ENCODE measurements at regions not wholly inside any gene's neighbourhood (a gene's known extent, or its start where the extent isn't known, plus 50 kb on each side); places are given as distances from the start of the nearest gene placed in this dataset.

- no peak overlapping the region for H3K27ac ChIP-seq
- TF ChIP-seq ZFX (IDR thresholded peaks at IDR 0.05; ENCODE audit: borderline replicate concordance) (no peak), CTCF (IDR thresholded peaks at IDR 0.05) (no peak)
Measured at GRCh38 chr18:60936101-60936500, 397.1 kb upstream of the CDH20 start.

- H3K27ac ChIP-seq, result no peak overlapping the region
- TF ChIP-seq CTCF (IDR thresholded peaks at IDR 0.05) (no peak), ZFX (IDR thresholded peaks at IDR 0.05; ENCODE audit: borderline replicate concordance) (no peak)
Measured at GRCh38 chr18:60943297-60943696, 389.9 kb upstream of the CDH20 start.

DNA sequence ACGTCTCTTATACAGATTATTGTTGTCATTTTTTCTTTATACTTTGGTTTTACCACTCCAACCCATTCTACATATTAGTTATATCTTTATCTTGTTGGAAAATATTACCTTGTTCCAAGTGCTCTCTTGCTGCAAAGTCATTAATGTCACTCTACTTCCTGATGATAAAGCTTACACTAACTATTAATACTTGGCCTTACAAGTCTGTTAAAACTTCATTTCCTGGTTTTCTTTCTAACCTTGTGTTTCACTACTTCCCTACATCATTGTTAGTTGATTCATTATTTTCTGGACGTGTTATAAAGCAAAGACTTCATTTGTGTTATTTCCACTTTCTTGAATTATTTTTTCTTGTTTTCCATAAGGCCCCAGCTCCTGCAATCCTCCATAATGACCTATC, 382.6 kb upstream of the CDH20 start:
- TF ChIP-seq CTCF (IDR thresholded peaks at IDR 0.05), result no peak
- TF ChIP-seq ZFX (IDR thresholded peaks at IDR 0.05; ENCODE audit: borderline replicate concordance), result no peak
- no peak overlapping the region for H3K27ac ChIP-seq

GRCh38 chr18:60951091-60951490, 382.1 kb upstream of the CDH20 start:
- TF ChIP-seq CTCF (IDR thresholded peaks at IDR 0.05), result no peak
- TF ChIP-seq ZFX (IDR thresholded peaks at IDR 0.05; ENCODE audit: borderline replicate concordance), result no peak
- no peak overlapping the region for H3K27ac ChIP-seq

DNA sequence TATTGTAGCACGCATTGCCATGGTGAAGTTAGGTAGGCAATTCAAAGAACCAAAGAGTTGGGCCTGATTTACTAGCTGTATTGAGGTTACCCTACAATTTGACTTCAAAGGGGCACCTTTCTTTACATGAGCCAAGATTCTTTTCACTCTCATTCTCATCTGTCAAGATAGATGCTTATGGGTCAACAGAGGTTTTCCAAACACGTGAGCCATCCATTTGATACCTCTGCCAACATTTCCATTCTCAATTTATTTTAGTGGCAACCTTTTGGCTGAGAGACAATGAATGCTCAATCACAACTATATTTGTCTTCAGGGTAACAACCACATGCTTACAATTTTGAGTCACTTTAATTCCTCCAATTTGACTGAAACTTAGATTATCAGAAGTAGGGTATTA, 370.6 kb upstream of the CDH20 start:
- no peak for TF ChIP-seq CTCF (IDR thresholded peaks at IDR 0.05)
- TF ChIP-seq ZFX (IDR thresholded peaks at IDR 0.05; ENCODE audit: borderline replicate concordance), result no peak
- no peak overlapping the region for H3K27ac ChIP-seq

DNA sequence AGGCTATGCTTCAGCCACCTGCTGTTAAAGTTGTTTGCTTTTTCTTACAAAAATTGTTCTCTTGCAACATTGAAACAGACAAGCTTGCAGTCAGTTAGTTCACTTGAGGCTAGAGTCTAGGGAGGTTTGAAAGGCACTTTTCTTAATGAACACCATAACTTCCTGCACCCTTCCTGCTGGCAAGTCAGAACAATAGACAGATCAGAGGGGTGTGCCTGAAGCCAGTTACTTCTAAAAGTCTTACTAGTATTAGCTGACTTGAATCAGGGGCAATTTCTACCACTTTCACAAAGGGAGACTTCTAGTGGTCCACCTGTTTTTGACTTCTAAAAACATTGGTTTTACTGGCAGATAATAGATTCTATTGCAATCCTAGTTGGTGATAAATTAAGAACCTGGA, 367.4 kb upstream of the CDH20 start:
- no peak overlapping the region for H3K27ac ChIP-seq
- TF ChIP-seq ZFX (IDR thresholded peaks at IDR 0.05; ENCODE audit: borderline replicate concordance) (no peak), CTCF (IDR thresholded peaks at IDR 0.05) (no peak)

DNA sequence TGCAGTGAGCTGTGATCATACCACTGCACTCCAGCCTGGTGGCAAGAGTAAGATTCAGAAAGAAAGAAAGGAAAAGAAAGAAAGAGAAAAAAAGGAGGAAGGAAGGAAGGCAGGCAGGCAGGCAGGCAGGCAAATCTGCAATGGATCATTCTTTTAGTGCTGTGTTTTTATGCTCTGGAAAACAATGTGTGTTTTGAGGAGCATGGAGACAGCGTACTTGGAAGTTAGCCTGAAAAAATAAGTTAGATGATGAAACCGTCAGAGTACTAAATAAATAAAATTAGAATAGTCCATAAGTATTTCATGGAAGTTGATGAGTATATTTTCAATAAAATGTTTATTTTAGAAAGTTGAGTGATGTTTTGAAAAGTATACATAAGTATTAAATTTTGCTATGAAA, 366.4 kb upstream of the CDH20 start:
- H3K27ac ChIP-seq, result no peak overlapping the region
- no peak for TF ChIP-seq ZFX (IDR thresholded peaks at IDR 0.05; ENCODE audit: borderline replicate concordance)
- no peak for TF ChIP-seq CTCF (IDR thresholded peaks at IDR 0.05)
